Right cardiac atrium (tissue), 5 donors: ENCODE measurements at regions not wholly inside any gene's neighbourhood (a gene's known extent, or its start where the extent isn't known, plus 50 kb on each side); places are given as distances from the start of the nearest gene placed in this dataset.

Experiments
- ATAC-seq, 2 donors: fragments of 200-7000 bp; cut with Tn5 transposase; one replicate each; pipeline versions ENCODE4 v1.8.0 to v1.9.1; 2020; ENCODE audit warnings: moderate library complexity in 2 of 2, mild to moderate bottlenecking in 1 of 2
- DNase-seq, 3 donors: peaks; one replicate each; pipeline ENCODE4 v3.0.0-alpha.2; 2020
- H3K27ac ChIP-seq: one replicate; pipeline ENCODE4 v1.5.1; 2013; ENCODE audit warnings: mild to moderate bottlenecking, low read length, control low read depth, moderate library complexity
- H3K27me3 ChIP-seq: one replicate; pipeline ENCODE4 v1.6.1; 2013; ENCODE audit not compliant: control insufficient read depth, insufficient read depth
- H3K4me1 ChIP-seq: one replicate; pipeline ENCODE4 v1.6.1; 2013; ENCODE audit warnings: low read length; ENCODE audit not compliant: control insufficient read depth, insufficient read depth
- H3K4me3 ChIP-seq: one replicate; pipeline ENCODE4 v1.5.1; 2013; ENCODE audit warnings: low read length, control low read depth
- H3K9me3 ChIP-seq: one replicate; pipeline ENCODE4 v1.6.1; 2013; ENCODE audit warnings: low read length; ENCODE audit not compliant: control insufficient read depth
- WGBS: extraction: QIAGEN DNeasy Blood & Tissue Kit; methylation state at CpG from one replicate; pipeline ENCODE4 v1.1.7; 2013; 5-methylcytosine and 5-hydroxymethylcytosine counted together
- intact Hi-C, 4 donors: fragments of 100-400 bp; cut with DNase I; formaldehyde crosslinking; loops; one replicate each; pipeline versions ENCODE4 v1.11.0 to v1.14.0; 2022 to 2023
- donor health status: healthy with polysubstance abuse.
- donor health status: DM: no; HTN: yes; CAD: no.
- donor health status: DM: no; HTN: no; CAD: no.
- donor health status: DM: no; HTN: yes; CAD: no; lungs with severe emphysema.
- donor health status: DM: yes; HTN: yes; CAD: no.

DNA sequence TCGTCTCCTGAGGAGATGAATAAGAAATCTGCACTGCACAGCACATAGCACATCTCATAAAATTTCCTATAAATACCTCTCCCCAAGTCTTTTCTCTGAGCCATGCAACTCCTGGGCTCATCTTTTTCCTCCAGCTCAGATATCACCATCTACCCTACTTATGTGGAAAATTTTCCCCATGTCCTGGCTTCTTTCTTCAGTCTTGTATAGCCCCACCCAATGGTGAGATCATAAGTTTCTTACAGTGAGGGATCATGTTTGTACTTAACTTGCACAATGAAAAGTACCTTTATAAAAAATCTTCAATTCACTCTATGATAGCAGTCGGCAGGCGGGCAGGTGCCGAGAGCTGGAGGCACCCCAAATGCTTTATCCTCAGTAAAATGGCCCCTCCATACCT lies 198.6 kb upstream of the S100G start:
- intact Hi-C loops = no loop called here
- no peak for DNase-seq
- Histone ChIP-seq H3K4me1 (no peaks in the 10 kb centered on the region), H3K27me3 (no peaks in the 10 kb centered on the region), H3K4me3 (no peak overlapping the region), H3K9me3 (no peaks in the 10 kb centered on the region), H3K27ac (no peak overlapping the region)
- WGBS = 86% methylated on average over 4 of the region's 4 CpGs
- ATAC-seq = no peak

GRCh38 chrX:16454926-16455325 lies 195.0 kb upstream of the S100G start:
- no peaks in the 10 kb centered on the region for H3K27me3 ChIP-seq
- no peak overlapping the region for H3K4me3 ChIP-seq
- no peak overlapping the region for H3K27ac ChIP-seq
- ATAC-seq (no peak), DNase-seq (no peak)
- no peaks in the 10 kb centered on the region for H3K4me1 ChIP-seq
- 54% methylated on average over 1 of the region's 1 CpG for WGBS
- intact Hi-C loops = no loop called here
- H3K9me3 ChIP-seq = no peaks in the 10 kb centered on the region

- Histone ChIP-seq H3K4me1 (no peaks in the 10 kb centered on the region), H3K9me3 (no peaks in the 10 kb centered on the region), H3K4me3 (no peak overlapping the region), H3K27ac (no peak overlapping the region), H3K27me3 (no peaks in the 10 kb centered on the region)
- WGBS = 50% methylated on average over 1 of the region's 1 CpG
- no peak for DNase-seq
- ATAC-seq = no peak
- intact Hi-C loops = no loop called here
These were observed 192.7 kb upstream of the S100G start for GRCh38 chrX:16457239-16457638.

GRCh38 chrX:16458208-16458607 lies 191.8 kb upstream of the S100G start:
- 68% methylated on average over 5 of the region's 5 CpGs for WGBS
- H3K27ac ChIP-seq = no peak overlapping the region
- no peaks in the 10 kb centered on the region for H3K4me1 ChIP-seq
- H3K4me3 ChIP-seq = no peak overlapping the region
- ATAC-seq (peak in 1 of 2 donors; percentile 61), DNase-seq (peak; percentile 24 to 59 (median 51))
- intact Hi-C loops = no loop called here
- no peaks in the 10 kb centered on the region for H3K27me3 ChIP-seq
- H3K9me3 ChIP-seq = no peaks in the 10 kb centered on the region

DNA sequence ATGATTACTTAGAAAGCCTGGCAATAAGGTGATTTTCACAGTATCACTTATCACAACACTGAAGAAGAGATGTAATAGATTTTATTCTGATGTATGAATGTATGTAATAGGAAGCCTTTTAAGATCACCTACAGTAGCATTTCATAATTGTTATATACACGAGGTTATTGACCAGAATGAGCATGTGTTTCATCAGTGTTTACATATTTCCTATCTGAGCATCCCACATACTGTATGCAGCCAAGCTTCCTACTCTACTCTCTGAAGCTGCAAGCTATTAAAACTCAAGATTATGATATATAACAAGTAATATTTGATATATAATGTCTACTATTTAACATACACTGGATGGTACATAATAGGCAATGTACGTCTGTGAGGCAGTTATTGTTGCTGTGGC lies 190.9 kb upstream of the S100G start:
- no peaks in the 10 kb centered on the region for H3K9me3 ChIP-seq
- no peak overlapping the region for H3K27ac ChIP-seq
- intact Hi-C loops = no loop called here
- H3K4me3 ChIP-seq = no peak overlapping the region
- no peak for ATAC-seq
- DNase-seq = no peak
- whole genome bisulfite sequencing = 61% methylated on average over 2 of the region's 2 CpGs
- H3K27me3 ChIP-seq = no peaks in the 10 kb centered on the region
- no peaks in the 10 kb centered on the region for H3K4me1 ChIP-seq

GRCh38 chrX:16461968-16462367 lies 188.0 kb upstream of the S100G start:
- no peaks in the 10 kb centered on the region for H3K4me1 ChIP-seq
- H3K4me3 ChIP-seq = no peak overlapping the region
- WGBS = 100% methylated on average over 1 of the region's 1 CpG
- no peak overlapping the region for H3K27ac ChIP-seq
- DNase-seq = no peak
- no peak for ATAC-seq
- H3K27me3 ChIP-seq = no peaks in the 10 kb centered on the region
- intact Hi-C loops = no loop called here
- no peaks in the 10 kb centered on the region for H3K9me3 ChIP-seq

DNA sequence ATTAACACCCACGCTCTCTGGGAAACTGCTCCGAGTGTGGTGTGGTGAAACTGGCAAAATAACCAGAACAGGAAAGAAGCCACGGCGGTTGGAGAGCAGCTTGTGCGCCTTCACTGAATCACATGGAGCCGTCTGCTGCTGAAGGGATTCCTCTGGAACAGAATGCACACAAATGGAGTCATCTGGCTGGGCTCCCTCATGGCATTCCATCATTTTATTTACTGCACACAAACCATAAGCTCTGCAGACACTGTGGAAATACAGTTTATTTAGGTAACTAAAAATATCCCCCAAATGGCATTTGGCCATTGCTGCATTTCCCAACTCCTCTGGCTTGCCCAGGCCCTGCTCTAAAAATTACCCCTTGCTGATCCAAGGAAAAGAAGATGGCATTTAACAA lies 187.0 kb upstream of the S100G start:
- no peaks in the 10 kb centered on the region for H3K27me3 ChIP-seq
- ATAC-seq = no peak
- H3K4me1 ChIP-seq = no peaks in the 10 kb centered on the region
- DNase-seq = no peak
- no peak overlapping the region for H3K4me3 ChIP-seq
- WGBS = 56% methylated on average over 6 of the region's 6 CpGs
- H3K9me3 ChIP-seq = no peaks in the 10 kb centered on the region
- intact Hi-C loops = no loop called here
- no peak overlapping the region for H3K27ac ChIP-seq

DNA sequence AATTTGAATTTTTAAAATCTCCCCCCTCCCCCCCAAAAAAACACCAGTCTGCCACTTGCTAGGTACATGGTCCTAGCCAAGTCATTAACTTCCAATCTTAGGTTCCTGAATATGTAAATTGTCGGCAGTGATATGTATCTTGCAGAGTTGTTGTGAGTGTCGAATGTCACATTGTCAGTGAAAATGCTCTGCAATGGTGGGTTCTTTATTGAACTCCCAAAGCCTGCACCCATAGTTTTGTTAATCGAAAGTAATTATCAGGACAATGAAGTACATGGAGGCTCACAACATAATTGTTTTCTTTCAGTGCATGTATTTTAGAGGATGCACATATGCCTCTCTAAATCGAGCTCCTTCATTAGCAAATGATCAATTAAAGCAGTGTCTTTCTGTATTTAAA lies 185.6 kb upstream of the S100G start:
- intact Hi-C loops = no loop called here
- no peak overlapping the region for H3K27ac ChIP-seq
- WGBS = 68% methylated on average over 4 of the region's 4 CpGs
- DNase-seq (no peak), ATAC-seq (no peak)
- no peaks in the 10 kb centered on the region for H3K9me3 ChIP-seq
- no peaks in the 10 kb centered on the region for H3K27me3 ChIP-seq
- no peak overlapping the region for H3K4me3 ChIP-seq
- H3K4me1 ChIP-seq = no peaks in the 10 kb centered on the region

GRCh38 chrX:16465081-16465876 lies 184.7 kb upstream of the S100G start:
- DNase-seq = no peak
- WGBS = 74% methylated on average over 5 of the region's 5 CpGs
- no peak for ATAC-seq
- no peaks in the 10 kb centered on the region for H3K9me3 ChIP-seq
- H3K27ac ChIP-seq = no peak overlapping the region
- intact Hi-C loops = no loop called here
- H3K4me3 ChIP-seq = no peak overlapping the region
- no peaks in the 10 kb centered on the region for H3K4me1 ChIP-seq
- H3K27me3 ChIP-seq = no peaks in the 10 kb centered on the region

GRCh38 chrX:16466640-16467432 lies 183.1 kb upstream of the S100G start:
- H3K27ac ChIP-seq = no peak overlapping the region
- no peaks in the 10 kb centered on the region for H3K27me3 ChIP-seq
- 84% methylated on average over 7 of the region's 7 CpGs for WGBS
- H3K4me3 ChIP-seq = no peak overlapping the region
- ATAC-seq (no peak), DNase-seq (no peak)
- H3K9me3 ChIP-seq = no peaks in the 10 kb centered on the region
- intact Hi-C loops = no loop called here
- no peaks in the 10 kb centered on the region for H3K4me1 ChIP-seq

GRCh38 chrX:16469870-16470269 lies 180.1 kb upstream of the S100G start:
- no peak for ATAC-seq

More at GRCh38 chrX:16469870-16470269, 180.1 kb upstream of the S100G start:
- H3K9me3 ChIP-seq = no peaks in the 10 kb centered on the region
- no peaks in the 10 kb centered on the region for H3K27me3 ChIP-seq
- 88% methylated on average over 5 of the region's 5 CpGs for WGBS
- H3K4me3 ChIP-seq = no peak overlapping the region
- intact Hi-C loops = no loop called here
- H3K27ac ChIP-seq = no peak overlapping the region
- H3K4me1 ChIP-seq = no peaks in the 10 kb centered on the region
- no peak for DNase-seq
